Stimulated activated memory B cell treated with anti-CD40 and anti-IgM and Interleukin-4, amounts not matched to agents 10 μg/mL and 1 μg/mL and 100 μg/mL, for 72 hours (primary cell): ENCODE measurements at regions not wholly inside any gene's neighbourhood (a gene's known extent, or its start where the extent isn't known, plus 50 kb on each side); places are given as distances from the start of the nearest gene placed in this dataset.

Experiments
- ATAC-seq: fragments of 150-1000 bp; cut with Tn5 transposase; 2 replicates; pipeline ENCODE4 v1.10.0; 2021
- H3K27ac Mint-ChIP-seq: one replicate; pipeline ENCODE4 v1.8.0; 2022; ENCODE audit warnings: mild to moderate bottlenecking, mixed read lengths
- H3K27me3 Mint-ChIP-seq: one replicate; pipeline ENCODE4 v1.8.0; 2022; ENCODE audit warnings: mixed read lengths
- H3K36me3 Mint-ChIP-seq: one replicate; pipeline ENCODE4 v1.8.0; 2022; ENCODE audit warnings: mixed read lengths
- H3K4me1 Mint-ChIP-seq: one replicate; pipeline ENCODE4 v1.8.0; 2022; ENCODE audit warnings: mixed read lengths
- H3K4me3 Mint-ChIP-seq: one replicate; pipeline ENCODE4 v1.8.0; 2022; ENCODE audit warnings: mild to moderate bottlenecking, moderate library complexity, mixed read lengths
- H3K9me3 Mint-ChIP-seq: one replicate; pipeline ENCODE4 v1.8.0; 2022; ENCODE audit warnings: mixed read lengths

- H3K9me3 Mint-ChIP-seq = no peaks in the 10 kb centered on the region
- no peak for ATAC-seq
- H3K4me3 Mint-ChIP-seq = no peak overlapping the region
- no peaks in the 10 kb centered on the region for H3K27me3 Mint-ChIP-seq
- no peaks in the 10 kb centered on the region for H3K4me1 Mint-ChIP-seq
- no peak overlapping the region for H3K27ac Mint-ChIP-seq
- no peaks in the 10 kb centered on the region for H3K36me3 Mint-ChIP-seq
Measured at GRCh38 chr12:28807535-28807934, 341.5 kb upstream of the FAR2 start.

- no peak for ATAC-seq
- Mint-ChIP-seq H3K36me3 (no peaks in the 10 kb centered on the region), H3K4me1 (no peaks in the 10 kb centered on the region), H3K27me3 (no peaks in the 10 kb centered on the region), H3K4me3 (no peak overlapping the region), H3K9me3 (no peaks in the 10 kb centered on the region), H3K27ac (no peak overlapping the region)
Measured at GRCh38 chr12:28811457-28811856, 337.6 kb upstream of the FAR2 start.

DNA sequence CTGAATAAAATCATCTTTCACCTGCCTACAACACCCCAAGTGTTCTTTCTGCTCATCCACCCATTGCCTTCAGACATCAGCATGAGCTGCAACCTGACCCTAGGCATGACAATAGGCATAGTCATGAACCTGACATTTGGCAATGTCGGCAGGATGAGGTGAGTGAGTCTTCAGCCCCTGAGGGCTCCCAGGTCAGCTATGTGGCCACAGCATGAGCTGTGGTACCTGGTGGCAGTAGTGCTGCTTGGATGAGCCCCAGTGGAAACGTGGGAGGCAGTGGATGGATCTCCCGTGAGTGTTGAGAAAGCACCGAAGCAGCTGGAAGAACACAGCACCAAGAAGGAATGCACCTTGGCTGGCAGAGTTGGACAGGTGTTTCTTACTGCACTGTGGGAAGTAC is 334.8 kb upstream of the FAR2 start:
- no peaks in the 10 kb centered on the region for H3K36me3 Mint-ChIP-seq
- H3K27ac Mint-ChIP-seq = no peak overlapping the region
- ATAC-seq = no peak
- no peaks in the 10 kb centered on the region for H3K4me1 Mint-ChIP-seq
- no peaks in the 10 kb centered on the region for H3K9me3 Mint-ChIP-seq
- H3K27me3 Mint-ChIP-seq = no peaks in the 10 kb centered on the region
- no peak overlapping the region for H3K4me3 Mint-ChIP-seq

DNA sequence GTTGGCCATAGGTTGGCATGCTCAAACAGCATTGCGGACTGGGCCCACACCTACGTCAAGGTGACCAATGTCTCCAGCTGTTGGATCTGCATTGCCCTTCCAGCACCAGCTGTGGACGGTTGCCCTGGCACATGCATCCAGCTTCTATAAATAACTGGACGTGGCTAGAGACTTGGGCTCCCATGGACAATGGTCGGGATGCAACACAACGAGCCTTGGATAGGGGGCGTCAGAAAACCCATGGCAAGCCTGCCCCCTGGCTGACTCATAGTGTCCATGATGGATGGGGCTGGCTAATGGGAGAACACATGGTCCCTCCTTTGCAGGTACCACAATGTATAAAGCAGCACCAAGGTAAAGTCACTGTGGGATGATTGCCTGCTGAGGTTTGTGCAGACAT is 331.6 kb upstream of the FAR2 start:
- no peak overlapping the region for H3K4me3 Mint-ChIP-seq

DNA sequence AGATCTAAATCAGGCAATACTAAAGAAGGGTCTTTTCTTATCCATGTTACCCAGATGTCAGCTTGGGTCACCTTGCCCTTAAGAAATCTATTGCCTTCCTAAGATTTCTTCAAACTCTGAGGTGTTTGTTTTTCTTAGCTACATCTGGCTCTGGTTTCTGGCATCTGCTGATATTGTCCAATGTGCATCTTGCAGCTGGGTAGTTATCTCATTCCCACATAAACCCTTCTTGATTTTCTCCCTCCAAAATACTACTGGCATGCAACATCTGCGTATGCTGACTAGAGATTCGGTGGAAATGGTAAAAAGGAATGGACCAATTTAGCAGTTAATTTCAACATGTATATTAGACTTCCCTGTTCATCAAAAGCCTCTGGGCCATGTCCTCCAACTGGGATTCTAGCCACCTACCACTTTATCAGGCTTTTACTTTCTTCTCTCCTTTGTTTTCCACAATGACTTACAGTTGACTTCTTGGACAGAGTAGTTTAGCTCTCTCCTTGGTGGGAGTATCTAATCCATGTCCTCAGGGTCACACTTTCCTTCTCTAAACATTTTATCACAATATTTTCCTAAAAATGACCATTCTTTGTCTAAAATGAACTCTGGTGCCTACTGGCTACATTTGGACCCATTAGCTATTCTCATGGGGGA is 324.8 kb upstream of the FAR2 start:
- ATAC-seq = no peak
- H3K9me3 Mint-ChIP-seq = no peaks in the 10 kb centered on the region
- no peaks in the 10 kb centered on the region for H3K4me1 Mint-ChIP-seq
- H3K36me3 Mint-ChIP-seq = no peaks in the 10 kb centered on the region
- H3K27me3 Mint-ChIP-seq = no peaks in the 10 kb centered on the region
- no peak overlapping the region for H3K4me3 Mint-ChIP-seq
- no peak overlapping the region for H3K27ac Mint-ChIP-seq

More for the DNA sequence above, 331.6 kb upstream of the FAR2 start:
- no peaks in the 10 kb centered on the region for H3K9me3 Mint-ChIP-seq
- no peaks in the 10 kb centered on the region for H3K36me3 Mint-ChIP-seq
- H3K27me3 Mint-ChIP-seq = no peaks in the 10 kb centered on the region
- no peak overlapping the region for H3K27ac Mint-ChIP-seq
- no peaks in the 10 kb centered on the region for H3K4me1 Mint-ChIP-seq
- no peak for ATAC-seq

DNA sequence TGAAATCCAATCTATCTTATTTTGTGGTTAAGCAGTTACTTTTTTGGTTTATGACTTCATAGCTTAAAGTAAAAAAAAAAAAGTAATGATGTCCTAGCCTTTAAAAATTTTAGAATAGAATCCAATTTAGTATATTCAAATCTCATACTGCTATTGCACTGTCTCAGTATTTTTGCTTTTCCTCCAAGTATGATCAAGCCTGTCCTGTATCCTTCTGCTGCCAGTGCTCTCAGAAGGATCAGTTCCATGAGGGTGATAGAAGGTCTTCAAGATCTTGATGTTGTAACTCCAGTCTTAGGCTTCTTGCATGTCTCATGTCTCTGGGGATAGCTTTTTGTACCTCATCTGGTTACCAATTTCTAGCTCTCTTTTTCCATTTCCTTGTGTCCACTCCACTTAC is 324.2 kb upstream of the FAR2 start:
- no peaks in the 10 kb centered on the region for H3K27me3 Mint-ChIP-seq
- H3K4me1 Mint-ChIP-seq = no peaks in the 10 kb centered on the region
- no peak overlapping the region for H3K27ac Mint-ChIP-seq
- no peaks in the 10 kb centered on the region for H3K9me3 Mint-ChIP-seq
- no peak overlapping the region for H3K4me3 Mint-ChIP-seq
- ATAC-seq = no peak
- H3K36me3 Mint-ChIP-seq = no peaks in the 10 kb centered on the region

- H3K27me3 Mint-ChIP-seq = no peaks in the 10 kb centered on the region
- no peak overlapping the region for H3K27ac Mint-ChIP-seq
- no peak for ATAC-seq
- no peak overlapping the region for H3K4me3 Mint-ChIP-seq
- H3K9me3 Mint-ChIP-seq = peaks cover 2% of the 10 kb centered on the region
- H3K36me3 Mint-ChIP-seq = no peaks in the 10 kb centered on the region
- H3K4me1 Mint-ChIP-seq = no peaks in the 10 kb centered on the region
Measured at GRCh38 chr12:28826766-28827165, 322.3 kb upstream of the FAR2 start.

DNA sequence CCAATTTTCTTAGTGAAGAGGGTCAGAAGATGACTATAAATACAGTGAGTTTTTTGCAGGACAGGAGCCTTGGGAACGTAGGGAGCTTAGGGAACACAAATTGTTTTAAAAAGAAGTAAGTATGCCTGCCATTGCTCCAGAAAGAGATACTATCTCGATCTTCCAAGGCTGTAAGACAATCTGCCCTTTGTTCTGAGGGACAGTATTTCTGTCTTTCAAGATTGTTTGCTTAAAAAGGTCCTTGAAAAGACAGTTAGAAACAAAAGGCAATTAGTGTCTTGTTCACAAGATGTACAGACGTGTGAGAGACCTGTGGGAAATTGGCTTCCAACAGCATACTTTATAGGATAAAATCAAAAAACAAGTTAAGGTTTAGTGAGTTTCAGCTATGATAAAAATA is 321.2 kb upstream of the FAR2 start:
- no peaks in the 10 kb centered on the region for H3K4me1 Mint-ChIP-seq
- no peak for ATAC-seq
- H3K36me3 Mint-ChIP-seq = no peaks in the 10 kb centered on the region
- H3K27me3 Mint-ChIP-seq = no peaks in the 10 kb centered on the region
- H3K4me3 Mint-ChIP-seq = no peak overlapping the region
- H3K27ac Mint-ChIP-seq = no peak overlapping the region
- peaks cover 2% of the 10 kb centered on the region for H3K9me3 Mint-ChIP-seq

DNA sequence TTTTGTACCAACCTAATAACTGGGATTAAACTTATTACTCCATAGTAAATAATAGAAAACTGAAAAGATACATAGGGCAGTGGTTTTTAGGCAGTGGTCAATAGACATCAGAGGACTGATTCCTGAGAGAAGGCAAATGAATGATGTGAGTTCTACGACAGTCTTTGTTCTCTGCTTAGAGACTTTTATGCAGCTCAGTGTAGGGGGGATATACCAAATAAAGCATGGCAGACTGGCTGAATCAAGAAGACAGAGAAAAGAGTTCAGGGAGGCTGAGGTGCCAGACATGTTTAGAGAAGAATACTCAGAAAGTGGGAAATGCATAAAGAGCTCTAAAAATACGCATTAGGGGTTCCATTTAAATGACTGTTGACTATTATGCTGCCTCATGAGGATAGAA is 320.8 kb upstream of the FAR2 start:
- Mint-ChIP-seq H3K27me3 (no peaks in the 10 kb centered on the region), H3K4me1 (no peaks in the 10 kb centered on the region), H3K36me3 (no peaks in the 10 kb centered on the region), H3K27ac (no peak overlapping the region), H3K4me3 (no peak overlapping the region), H3K9me3 (peaks cover 2% of the 10 kb centered on the region)
- ATAC-seq = no peak

DNA sequence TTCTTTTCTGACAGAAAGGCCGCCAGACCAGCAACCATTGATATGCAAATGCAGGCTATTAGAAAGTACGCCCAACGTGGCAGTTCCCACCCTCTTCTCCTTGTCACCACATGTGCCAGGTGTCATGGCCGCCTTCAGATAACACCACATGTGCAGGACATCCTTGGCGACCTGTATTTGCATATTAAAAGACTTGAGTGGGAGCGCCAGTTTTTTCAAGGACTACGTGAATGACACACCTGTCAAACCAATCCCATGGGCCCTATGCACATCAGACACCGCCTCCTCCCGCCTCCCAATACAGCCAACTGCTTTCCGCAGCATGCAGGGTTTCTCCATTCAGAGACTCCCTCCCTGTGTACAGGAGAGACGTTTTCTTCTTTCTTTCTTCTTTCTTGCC is 318.6 kb upstream of the FAR2 start:
- Mint-ChIP-seq H3K4me3 (no peak overlapping the region), H3K27me3 (no peaks in the 10 kb centered on the region), H3K27ac (no peak overlapping the region), H3K36me3 (no peaks in the 10 kb centered on the region), H3K4me1 (no peaks in the 10 kb centered on the region), H3K9me3 (peaks cover 17% of the 10 kb centered on the region)
- ATAC-seq = no peak

DNA sequence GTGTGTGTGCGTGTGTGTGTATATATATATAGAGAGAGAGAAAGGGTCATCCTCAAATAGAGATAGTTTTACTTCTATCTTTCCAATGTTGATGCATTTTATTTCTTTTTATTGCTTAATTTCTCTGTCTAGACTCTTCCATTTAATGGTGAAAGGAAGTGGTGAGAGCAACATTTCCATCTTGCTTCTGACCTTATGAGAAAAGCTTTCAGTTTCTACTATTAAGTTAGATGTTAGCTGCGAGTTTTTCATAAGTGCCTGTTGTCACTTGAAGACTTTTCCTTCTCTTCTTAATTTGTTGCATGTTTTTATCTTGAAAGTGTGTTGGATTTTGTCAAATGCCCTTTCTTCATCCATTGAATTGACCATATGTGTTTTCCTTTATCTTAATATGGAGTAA is 304.4 kb upstream of the FAR2 start:
- ATAC-seq = no peak
- Mint-ChIP-seq H3K4me1 (no peaks in the 10 kb centered on the region), H3K36me3 (no peaks in the 10 kb centered on the region), H3K27ac (no peak overlapping the region), H3K4me3 (no peak overlapping the region), H3K9me3 (peaks cover 4% of the 10 kb centered on the region), H3K27me3 (no peaks in the 10 kb centered on the region)

DNA sequence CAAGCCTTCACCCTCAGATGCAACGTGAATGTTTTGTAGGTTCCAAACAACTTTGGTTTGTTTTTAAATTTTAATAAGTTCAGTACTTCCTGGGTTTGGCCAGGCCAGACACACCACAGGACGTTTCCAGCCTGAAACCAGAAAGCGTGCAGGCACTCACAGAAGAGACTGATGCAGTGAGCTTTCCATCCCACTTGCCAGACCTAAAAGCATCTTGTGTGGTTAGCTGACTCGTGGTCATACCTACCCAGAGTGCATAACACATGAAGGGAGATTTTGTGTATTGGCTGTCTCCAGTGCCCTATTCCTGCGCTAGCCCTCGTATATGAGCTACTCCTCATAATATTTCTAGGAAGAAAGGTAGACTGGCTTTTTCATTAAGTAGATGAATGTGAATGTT is 297.3 kb upstream of the FAR2 start:
- Mint-ChIP-seq H3K4me1 (no peaks in the 10 kb centered on the region), H3K27me3 (no peaks in the 10 kb centered on the region), H3K36me3 (no peaks in the 10 kb centered on the region), H3K4me3 (no peak overlapping the region), H3K27ac (no peak overlapping the region), H3K9me3 (no peaks in the 10 kb centered on the region)
- no peak for ATAC-seq

- H3K4me3 Mint-ChIP-seq = no peak overlapping the region
- H3K27me3 Mint-ChIP-seq = no peaks in the 10 kb centered on the region
- no peaks in the 10 kb centered on the region for H3K4me1 Mint-ChIP-seq
- ATAC-seq = no peak
- no peaks in the 10 kb centered on the region for H3K36me3 Mint-ChIP-seq
- H3K27ac Mint-ChIP-seq = no peak overlapping the region
- H3K9me3 Mint-ChIP-seq = no peaks in the 10 kb centered on the region
Measured at GRCh38 chr12:28855761-28856310, 293.2 kb upstream of the FAR2 start.

DNA sequence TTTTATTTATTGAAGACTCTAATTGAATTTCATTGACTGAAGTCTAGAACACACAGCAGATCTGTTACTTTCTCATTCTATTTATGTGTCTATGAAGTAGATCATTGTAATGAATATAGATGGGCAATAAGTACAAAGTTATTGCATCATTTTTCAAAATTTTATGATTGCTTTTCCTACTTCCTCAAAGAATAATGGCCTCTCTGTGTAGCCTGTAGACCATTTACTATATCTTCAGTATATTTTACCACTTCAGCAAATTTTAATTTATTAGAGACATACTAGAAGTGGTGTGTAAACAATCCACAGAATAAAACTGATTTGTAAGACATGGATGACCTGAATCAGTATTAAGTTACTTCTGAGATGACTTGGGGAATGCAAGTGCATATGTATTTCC is 291.7 kb upstream of the FAR2 start:
- Mint-ChIP-seq H3K27ac (no peak overlapping the region), H3K4me1 (no peaks in the 10 kb centered on the region), H3K27me3 (no peaks in the 10 kb centered on the region), H3K36me3 (no peaks in the 10 kb centered on the region), H3K4me3 (no peak overlapping the region), H3K9me3 (no peaks in the 10 kb centered on the region)
- no peak for ATAC-seq

DNA sequence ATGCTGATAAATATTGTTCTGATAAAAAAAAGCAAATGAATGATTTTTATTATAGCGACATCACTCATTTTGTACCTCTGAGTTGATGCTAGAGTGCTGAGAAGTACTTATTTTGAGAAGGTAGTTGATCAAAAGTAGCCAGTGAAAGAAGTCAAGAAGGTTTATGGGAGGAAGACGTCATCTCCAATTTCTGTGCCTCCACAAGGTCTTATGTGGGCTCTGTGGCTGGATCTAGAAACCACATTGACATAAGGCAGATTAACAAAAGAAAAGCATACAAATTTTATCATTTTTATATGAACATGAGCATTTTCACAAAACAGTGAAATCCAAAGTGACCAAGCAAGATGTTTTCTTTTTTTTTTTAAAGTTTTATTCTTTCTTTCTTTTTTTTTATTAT is 289.5 kb upstream of the FAR2 start:
- Mint-ChIP-seq H3K9me3 (peaks cover 3% of the 10 kb centered on the region), H3K4me1 (no peaks in the 10 kb centered on the region), H3K27ac (no peak overlapping the region), H3K36me3 (no peaks in the 10 kb centered on the region), H3K27me3 (no peaks in the 10 kb centered on the region), H3K4me3 (no peak overlapping the region)
- ATAC-seq = no peak

DNA sequence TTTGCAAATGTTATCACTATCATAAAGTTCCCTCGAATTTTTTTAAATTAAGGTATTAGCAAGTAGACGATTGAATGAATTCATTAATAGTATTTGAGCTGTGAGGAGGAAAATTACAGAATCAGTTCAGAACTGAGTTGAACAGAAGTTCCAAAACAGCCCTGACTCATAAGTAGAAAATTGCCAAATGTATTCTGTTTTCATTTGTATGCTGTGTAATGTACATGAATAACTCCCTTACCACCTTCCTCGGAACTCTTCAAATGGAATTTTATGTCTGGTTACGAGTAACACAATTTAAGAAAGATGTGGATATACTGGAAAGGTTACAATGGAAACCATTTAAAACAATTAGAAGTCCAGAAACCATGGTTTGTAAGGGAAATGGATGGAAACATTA is 283.3 kb upstream of the FAR2 start:
- Mint-ChIP-seq H3K27ac (no peak overlapping the region), H3K27me3 (no peaks in the 10 kb centered on the region), H3K9me3 (peaks cover 3% of the 10 kb centered on the region), H3K4me1 (no peaks in the 10 kb centered on the region), H3K4me3 (no peak overlapping the region), H3K36me3 (no peaks in the 10 kb centered on the region)
- ATAC-seq = no peak

- H3K4me3 Mint-ChIP-seq = no peak overlapping the region
- no peak overlapping the region for H3K27ac Mint-ChIP-seq
- H3K36me3 Mint-ChIP-seq = no peaks in the 10 kb centered on the region
- H3K27me3 Mint-ChIP-seq = no peaks in the 10 kb centered on the region
- H3K9me3 Mint-ChIP-seq = peaks cover 3% of the 10 kb centered on the region
- H3K4me1 Mint-ChIP-seq = no peaks in the 10 kb centered on the region
- no peak for ATAC-seq
Measured at GRCh38 chr12:28866296-28866695, 282.8 kb upstream of the FAR2 start.
